Esophagus muscularis mucosa (tissue), 4 donors: ENCODE measurements at regions not wholly inside any gene's neighbourhood (a gene's known extent, or its start where the extent isn't known, plus 50 kb on each side); places are given as distances from the start of the nearest gene placed in this dataset.

Experiments
- CTCF ChIP-seq, 3 experiments: fragments of 200-600 bp in 2 of 3; fragments of 450-650 bp in 1 of 3; sonication (generic) in 2 of 3; IDR thresholded peaks; one replicate each; pipeline ENCODE4 v1.5.1; 2017 to 2019; ENCODE audit warnings: antibody characterized with exemption in 3 of 3, mild to moderate bottlenecking in 2 of 3, moderate library complexity in 1 of 3
- EP300 ChIP-seq: sonication (generic); formaldehyde crosslinking; IDR thresholded peaks from one replicate; pipeline ENCODE4 v1.6.1; 2017; ENCODE audit warnings: antibody characterized with exemption
- POLR2A ChIP-seq: fragments of 450-650 bp; IDR thresholded peaks from one replicate; pipeline ENCODE4 v1.6.1; 2017; ENCODE audit warnings: antibody characterized with exemption, moderate library complexity, mild to moderate bottlenecking, low read depth
- POLR2AphosphoS5 ChIP-seq, 2 donors: sonication (generic); formaldehyde crosslinking; IDR thresholded peaks; one replicate each; pipeline ENCODE4 v1.6.1; 2017; ENCODE audit warnings: antibody characterized with exemption in 2 of 2

- no peak for TF ChIP-seq CTCF (IDR thresholded peaks at IDR 0.05)
- no peak for TF ChIP-seq POLR2A
- TF ChIP-seq EP300: no peak
- no peak for TF ChIP-seq POLR2AphosphoS5 (IDR thresholded peaks at IDR 0.05)
Observed at GRCh38 chr14:85050180-85050579, 479.8 kb upstream of the FLRT2 start.
